ENCODE measurements at regions not wholly inside any gene's neighbourhood (a gene's known extent, or its start where the extent isn't known, plus 50 kb on each side); places are given as distances from the start of the nearest gene placed in this dataset.

- DNase-seq = no peak
- intact Hi-C loops (cut with DNase I, micrococcal nuclease) = no loop called here
- ChIA-PET POLR2A (no interaction called here), CTCF (interaction anchor here (0.5 kb wide), 1 partner anchor 24 kb away, joined by 3 read pairs; no protein-coding TSS in a partner anchor)
- H3K36me3 Mint-ChIP-seq (ENCODE audit: low read depth) = no peaks in the 10 kb centered on the region
- no peak overlapping the region for H3K27ac Mint-ChIP-seq
- no peak overlapping the region for H3K4me3 Mint-ChIP-seq
- peaks cover 10% of the 10 kb centered on the region for H3K27me3 Mint-ChIP-seq
- H3K4me1 Mint-ChIP-seq = no peaks in the 10 kb centered on the region
- peaks cover 20% of the 10 kb centered on the region for H3K9me3 Mint-ChIP-seq (ENCODE audit: low read depth)
- no peak for ATAC-seq
Measured at GRCh38 chr15:79230766-79231165, 51.8 kb upstream of the ANKRD34C start.

- Mint-ChIP-seq H3K27ac (no peak overlapping the region), H3K36me3 (ENCODE audit: low read depth) (no peaks in the 10 kb centered on the region), H3K9me3 (ENCODE audit: low read depth) (peaks cover under 1% of the 10 kb centered on the region), H3K27me3 (peaks cover 18% of the 10 kb centered on the region), H3K4me1 (no peaks in the 10 kb centered on the region), H3K4me3 (no peak overlapping the region)
- intact Hi-C loops (cut with DNase I, micrococcal nuclease) = no loop called here
- DNase-seq = no peak
- ATAC-seq = no peak
- ChIA-PET POLR2A (no interaction called here), CTCF (interaction anchor here (0.6 kb wide), 1 partner anchor 168 kb away, joined by 4 read pairs; no protein-coding TSS in a partner anchor)
Measured at GRCh38 chr15:79222808-79223207, 59.7 kb upstream of the ANKRD34C start.

GRCh38 chr15:79221696-79222095 is 60.8 kb upstream of the ANKRD34C start:
- intact Hi-C loops (cut with DNase I, micrococcal nuclease) = no loop called here
- no peak overlapping the region for H3K4me3 Mint-ChIP-seq
- no peak for DNase-seq
- H3K27me3 Mint-ChIP-seq = peaks cover 25% of the 10 kb centered on the region
- ChIA-PET CTCF (interaction anchor here (0.8 to 1.2 kb wide), 2 partner anchors 10 to 12 kb away, joined by 3 to 4 read pairs; no protein-coding TSS in a partner anchor), POLR2A (no interaction called here)
- no peak overlapping the region for H3K27ac Mint-ChIP-seq
- H3K4me1 Mint-ChIP-seq = no peaks in the 10 kb centered on the region
- no peak for ATAC-seq
- H3K36me3 Mint-ChIP-seq (ENCODE audit: low read depth) = no peaks in the 10 kb centered on the region
- H3K9me3 Mint-ChIP-seq (ENCODE audit: low read depth) = peaks cover 8% of the 10 kb centered on the region

GRCh38 chr15:79219393-79220056 is 63.0 kb upstream of the ANKRD34C start:
- DNase-seq = no peak
- ChIA-PET CTCF (no interaction called here), POLR2A (no interaction called here)
- peaks cover 8% of the 10 kb centered on the region for H3K9me3 Mint-ChIP-seq (ENCODE audit: low read depth)
- H3K4me1 Mint-ChIP-seq = no peaks in the 10 kb centered on the region
- no peak overlapping the region for H3K27ac Mint-ChIP-seq
- no peak overlapping the region for H3K4me3 Mint-ChIP-seq
- intact Hi-C loops (cut with DNase I, micrococcal nuclease) = no loop called here
- no peak for ATAC-seq
- peaks cover 31% of the 10 kb centered on the region for H3K27me3 Mint-ChIP-seq
- no peaks in the 10 kb centered on the region for H3K36me3 Mint-ChIP-seq (ENCODE audit: low read depth)

- CTCF ChIA-PET = no interaction called here
- H3K4me3 Mint-ChIP-seq = no peak overlapping the region
- intact Hi-C loops (cut with DNase I, micrococcal nuclease) = no loop called here
- DNase-seq = no peak
- H3K27me3 Mint-ChIP-seq = peaks cover 28% of the 10 kb centered on the region
- POLR2A ChIA-PET = no interaction called here
- no peak overlapping the region for H3K27ac Mint-ChIP-seq
- H3K9me3 Mint-ChIP-seq (ENCODE audit: low read depth) = peaks cover 8% of the 10 kb centered on the region
- ATAC-seq = no peak
- H3K36me3 Mint-ChIP-seq (ENCODE audit: low read depth) = no peaks in the 10 kb centered on the region
- H3K4me1 Mint-ChIP-seq = no peaks in the 10 kb centered on the region
Measured at GRCh38 chr15:79218588-79219200, 63.8 kb upstream of the ANKRD34C start.

GRCh38 chr15:79213650-79214049 is 68.9 kb upstream of the ANKRD34C start:
- Mint-ChIP-seq H3K27ac (no peak overlapping the region), H3K4me1 (no peaks in the 10 kb centered on the region), H3K27me3 (peaks cover 34% of the 10 kb centered on the region), H3K9me3 (ENCODE audit: low read depth) (peaks cover 8% of the 10 kb centered on the region), H3K4me3 (no peak overlapping the region), H3K36me3 (ENCODE audit: low read depth) (no peaks in the 10 kb centered on the region)
- ChIA-PET CTCF (no interaction called here), POLR2A (no interaction called here)
- no peak for DNase-seq
- intact Hi-C loops (cut with DNase I, micrococcal nuclease) = no loop called here
- ATAC-seq = no peak

GRCh38 chr15:79212589-79213157 is 69.8 kb upstream of the ANKRD34C start:
- Mint-ChIP-seq H3K27me3 (peaks cover 37% of the 10 kb centered on the region), H3K4me3 (no peak overlapping the region), H3K36me3 (ENCODE audit: low read depth) (no peaks in the 10 kb centered on the region), H3K4me1 (no peaks in the 10 kb centered on the region), H3K27ac (no peak overlapping the region), H3K9me3 (ENCODE audit: low read depth) (peaks cover 8% of the 10 kb centered on the region)
- intact Hi-C loops (cut with DNase I, micrococcal nuclease) = no loop called here
- ATAC-seq (no peak), DNase-seq (no peak)
- ChIA-PET POLR2A (no interaction called here), CTCF (interaction anchor here (1.0 kb wide), 1 partner anchor 28 kb away, joined by 3 read pairs; no protein-coding TSS in a partner anchor)

GRCh38 chr15:79211481-79211880 is 71.0 kb upstream of the ANKRD34C start:
- Mint-ChIP-seq H3K4me1 (no peaks in the 10 kb centered on the region), H3K27me3 (peaks cover 29% of the 10 kb centered on the region), H3K27ac (no peak overlapping the region), H3K9me3 (ENCODE audit: low read depth) (no peaks in the 10 kb centered on the region), H3K36me3 (ENCODE audit: low read depth) (no peaks in the 10 kb centered on the region), H3K4me3 (no peak overlapping the region)
- POLR2A ChIA-PET = no interaction called here
- ATAC-seq (no peak), DNase-seq (no peak)
- CTCF ChIA-PET = interaction anchor here (0.6 to 1.0 kb wide), 2 partner anchors 11 to 27 kb away, joined by 3 read pairs; no protein-coding TSS in a partner anchor
- intact Hi-C loops (cut with DNase I, micrococcal nuclease) = no loop called here

GRCh38 chr15:79209690-79210089 is 72.8 kb upstream of the ANKRD34C start:
- H3K36me3 Mint-ChIP-seq (ENCODE audit: low read depth) = no peaks in the 10 kb centered on the region
- no peak overlapping the region for H3K4me3 Mint-ChIP-seq
- ChIA-PET POLR2A (no interaction called here), CTCF (interaction anchor here (0.6 to 1.3 kb wide), 4 partner anchors 12 to 55 kb away, joined by 3 to 4 read pairs (median 4); no protein-coding TSS in a partner anchor)
- DNase-seq (peak; percentile 9), ATAC-seq (no peak)
- H3K9me3 Mint-ChIP-seq (ENCODE audit: low read depth) = no peaks in the 10 kb centered on the region
- H3K4me1 Mint-ChIP-seq = no peaks in the 10 kb centered on the region
- intact Hi-C loops (cut with DNase I, micrococcal nuclease) = no loop called here
- peaks cover 26% of the 10 kb centered on the region for H3K27me3 Mint-ChIP-seq
- H3K27ac Mint-ChIP-seq = no peak overlapping the region

- ATAC-seq (no peak), DNase-seq (no peak)
- no peak overlapping the region for H3K4me3 Mint-ChIP-seq
- no peak overlapping the region for H3K27ac Mint-ChIP-seq
- CTCF ChIA-PET = interaction anchor here (0.6 kb wide), 1 partner anchor 20 kb away, joined by 3 read pairs; no protein-coding TSS in a partner anchor
- H3K4me1 Mint-ChIP-seq = no peaks in the 10 kb centered on the region
- intact Hi-C loops (cut with DNase I, micrococcal nuclease) = no loop called here
- peaks cover 26% of the 10 kb centered on the region for H3K27me3 Mint-ChIP-seq
- no peaks in the 10 kb centered on the region for H3K36me3 Mint-ChIP-seq (ENCODE audit: low read depth)
- POLR2A ChIA-PET = no interaction called here
- no peaks in the 10 kb centered on the region for H3K9me3 Mint-ChIP-seq (ENCODE audit: low read depth)
Measured at GRCh38 chr15:79209116-79209515, 73.4 kb upstream of the ANKRD34C start.

- intact Hi-C loops (cut with DNase I, micrococcal nuclease) = no loop called here
- Mint-ChIP-seq H3K9me3 (ENCODE audit: low read depth) (no peaks in the 10 kb centered on the region), H3K4me1 (no peaks in the 10 kb centered on the region), H3K27me3 (peaks cover 24% of the 10 kb centered on the region), H3K4me3 (no peak overlapping the region), H3K27ac (no peak overlapping the region), H3K36me3 (ENCODE audit: low read depth) (no peaks in the 10 kb centered on the region)
- no peak for DNase-seq
- ATAC-seq = no peak
- POLR2A ChIA-PET = no interaction called here
- CTCF ChIA-PET = interaction anchor here (0.6 to 2.4 kb wide), 3 partner anchors 23 to 180 kb away, joined by 3 to 9 read pairs (median 3); no protein-coding TSS in a partner anchor
Measured at GRCh38 chr15:79208179-79208578, 74.3 kb upstream of the ANKRD34C start.

GRCh38 chr15:79206940-79207339 is 75.6 kb upstream of the ANKRD34C start:
- Mint-ChIP-seq H3K9me3 (ENCODE audit: low read depth) (no peaks in the 10 kb centered on the region), H3K27ac (no peak overlapping the region), H3K36me3 (ENCODE audit: low read depth) (no peaks in the 10 kb centered on the region), H3K27me3 (peaks cover 21% of the 10 kb centered on the region), H3K4me1 (no peaks in the 10 kb centered on the region), H3K4me3 (no peak overlapping the region)
- intact Hi-C loops (cut with DNase I, micrococcal nuclease) = no loop called here
- DNase-seq (no peak), ATAC-seq (no peak)
- POLR2A ChIA-PET = interaction anchor here (0.6 to 0.7 kb wide), 2 partner anchors 153 to 178 kb away, joined by 3 read pairs; no protein-coding TSS in a partner anchor
- CTCF ChIA-PET = interaction anchor here (1.3 to 2.4 kb wide), 2 partner anchors 22 to 24 kb away, joined by 3 to 9 read pairs; no protein-coding TSS in a partner anchor
